ENCODE measurements at regions not wholly inside any gene's neighbourhood (a gene's known extent, or its start where the extent isn't known, plus 50 kb on each side); places are given as distances from the start of the nearest gene placed in this dataset.

DNA sequence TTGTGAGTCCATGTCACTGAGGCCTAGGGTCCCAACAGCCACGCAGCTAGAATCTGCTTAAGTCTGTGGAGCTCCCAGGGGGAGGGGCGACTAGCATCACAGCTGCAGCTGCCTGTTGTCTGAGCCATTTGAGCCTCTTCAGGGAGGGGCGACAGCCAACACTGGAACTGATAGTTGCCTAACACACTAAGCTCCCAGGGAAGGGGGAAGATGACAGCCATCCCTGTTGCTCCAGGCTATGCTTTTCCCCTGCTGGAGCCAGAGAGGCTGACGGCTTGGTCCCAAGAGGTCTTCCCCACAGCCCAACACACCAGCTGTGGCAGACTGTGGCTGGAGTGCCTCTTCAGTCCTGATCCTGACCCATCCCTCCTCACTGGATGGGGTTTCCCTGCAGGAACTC, 817.5 kb downstream of the NXPH1 start:
- TF ChIP-seq GATA2 (IDR thresholded peaks at IDR 0.05; ENCODE audit: low read depth, low read length) (no peak), GATA3 (IDR thresholded peaks at IDR 0.05; ENCODE audit: low read depth, low read length) (no peak)
